KMS-11 (cell line): ENCODE measurements at regions not wholly inside any gene's neighbourhood (a gene's known extent, or its start where the extent isn't known, plus 50 kb on each side); places are given as distances from the start of the nearest gene placed in this dataset.

Source experiments
- H2AFZ ChIP-seq: fragments of 200-600 bp; sonication (generic); 2 replicates; pipeline ENCODE4 v1.6.1; 2016; ENCODE audit warnings: antibody characterized with exemption, mixed run types, low read depth
- H3K27ac ChIP-seq: fragments of 200-600 bp; sonication (generic); 2 replicates; pipeline ENCODE4 v1.6.1; 2016; ENCODE audit warnings: mild to moderate bottlenecking, mixed run types
- H3K27me3 ChIP-seq: fragments of 200-600 bp; sonication (generic); 2 replicates; pipeline ENCODE4 v1.6.1; 2017; ENCODE audit warnings: mild to moderate bottlenecking, low read depth, mixed run types, moderate library complexity; ENCODE audit not compliant: insufficient read depth
- H3K36me3 ChIP-seq: fragments of 200-600 bp; sonication (generic); 2 replicates; pipeline ENCODE4 v1.6.1; 2017; ENCODE audit warnings: mild to moderate bottlenecking, mixed run types; ENCODE audit not compliant: insufficient read depth
- H3K4me1 ChIP-seq: fragments of 200-600 bp; sonication (generic); 2 replicates; pipeline ENCODE4 v1.6.1; 2016; ENCODE audit warnings: mild to moderate bottlenecking, low read depth, mixed run types; ENCODE audit not compliant: poor library complexity, severe bottlenecking
- H3K4me2 ChIP-seq: fragments of 200-600 bp; sonication (generic); 2 replicates; pipeline ENCODE4 v1.7.0; 2016; ENCODE audit warnings: mild to moderate bottlenecking, mixed run types
- H3K4me3 ChIP-seq: fragments of 200-600 bp; sonication (generic); IDR thresholded peaks from 2 replicates; pipeline ENCODE4 v1.6.1; 2017; ENCODE audit warnings: low read depth, low read length, mixed read lengths; ENCODE audit not compliant: insufficient read depth
- H3K79me2 ChIP-seq: fragments of 200-600 bp; sonication (generic); 2 replicates; pipeline ENCODE4 v1.6.1; 2016; ENCODE audit warnings: low read depth, mixed run types; ENCODE audit not compliant: insufficient read depth
- H3K9ac ChIP-seq: fragments of 200-600 bp; sonication (generic); 2 replicates; pipeline ENCODE4 v1.6.1; 2016; ENCODE audit warnings: mild to moderate bottlenecking, mixed run types
- H4K20me1 ChIP-seq: fragments of 200-600 bp; sonication (generic); 2 replicates; pipeline ENCODE4 v1.6.1; 2016; ENCODE audit warnings: mild to moderate bottlenecking, mixed run types; ENCODE audit not compliant: insufficient read depth
- CTCF ChIP-seq: fragments of 200-600 bp; sonication (generic); conservative IDR thresholded peaks from 2 replicates; pipeline ENCODE4 v1.6.1; 2017; ENCODE audit warnings: low read depth, mild to moderate bottlenecking, antibody characterized with exemption, low read length, moderate library complexity, mixed read lengths

GRCh38 chr18:24545651-24546050 is 85.2 kb downstream of the HRH4 start:
- no peaks in the 10 kb centered on the region for H3K4me1 ChIP-seq
- H3K4me3 ChIP-seq, result no peak overlapping the region
- no peak overlapping the region for H3K9ac ChIP-seq
- H3K36me3 ChIP-seq, result no peaks in the 10 kb centered on the region
- H4K20me1 ChIP-seq, result no peaks in the 10 kb centered on the region
- no peak for TF ChIP-seq CTCF
- no peaks in the 10 kb centered on the region for H3K79me2 ChIP-seq
- no peak overlapping the region for H2AFZ ChIP-seq
- H3K27ac ChIP-seq, result no peak overlapping the region
- no peaks in the 10 kb centered on the region for H3K27me3 ChIP-seq
- no peak overlapping the region for H3K4me2 ChIP-seq

GRCh38 chr18:24546307-24546706 is 85.9 kb downstream of the HRH4 start:
- Histone ChIP-seq H3K4me3 (no peak overlapping the region), H2AFZ (no peak overlapping the region), H4K20me1 (no peaks in the 10 kb centered on the region), H3K4me1 (no peaks in the 10 kb centered on the region), H3K27ac (no peak overlapping the region), H3K27me3 (no peaks in the 10 kb centered on the region), H3K79me2 (no peaks in the 10 kb centered on the region), H3K4me2 (no peak overlapping the region), H3K9ac (no peak overlapping the region), H3K36me3 (no peaks in the 10 kb centered on the region)
- TF ChIP-seq CTCF, result no peak

- Histone ChIP-seq H4K20me1 (no peaks in the 10 kb centered on the region), H3K36me3 (no peaks in the 10 kb centered on the region), H3K79me2 (no peaks in the 10 kb centered on the region), H3K4me2 (no peak overlapping the region), H3K27me3 (no peaks in the 10 kb centered on the region), H2AFZ (no peak overlapping the region), H3K9ac (no peak overlapping the region), H3K4me3 (no peak overlapping the region), H3K27ac (no peak overlapping the region), H3K4me1 (no peaks in the 10 kb centered on the region)
- no peak for TF ChIP-seq CTCF
Measured at GRCh38 chr18:24548583-24548982, 88.1 kb downstream of the HRH4 start.

GRCh38 chr18:24552218-24552617 is 91.8 kb downstream of the HRH4 start:
- no peak overlapping the region for H3K4me3 ChIP-seq
- H2AFZ ChIP-seq, result no peak overlapping the region
- no peaks in the 10 kb centered on the region for H3K27me3 ChIP-seq
- H3K4me2 ChIP-seq, result no peak overlapping the region
- no peaks in the 10 kb centered on the region for H3K4me1 ChIP-seq
- no peak for TF ChIP-seq CTCF
- H3K79me2 ChIP-seq, result no peaks in the 10 kb centered on the region
- H3K27ac ChIP-seq, result no peak overlapping the region
- no peaks in the 10 kb centered on the region for H3K36me3 ChIP-seq
- H3K9ac ChIP-seq, result no peak overlapping the region
- H4K20me1 ChIP-seq, result no peaks in the 10 kb centered on the region
